OCI-LY7 (cell line): ENCODE measurements at regions not wholly inside any gene's neighbourhood (a gene's known extent, or its start where the extent isn't known, plus 50 kb on each side); places are given as distances from the start of the nearest gene placed in this dataset.

ENCODE experiments used
- EZH2phosphoT487 ChIP-seq: fragments of 200-600 bp; sonication (generic); IDR thresholded peaks from 2 replicates; pipeline ENCODE4 v1.6.1; 2018; ENCODE audit warnings: low read depth, borderline replicate concordance, mild to moderate bottlenecking, mixed run types, antibody characterized with exemption, low read length, moderate library complexity, mixed read lengths
- TF ChIP-seq, protein P1 (sequence below): fragments of 200-600 bp; sonication (generic); conservative IDR thresholded peaks from 2 replicates; pipeline ENCODE4 v1.5.1; 2014; ENCODE audit warnings: mild to moderate bottlenecking, antibody characterized with exemption, low read length, moderate library complexity, mixed read lengths

DNA sequence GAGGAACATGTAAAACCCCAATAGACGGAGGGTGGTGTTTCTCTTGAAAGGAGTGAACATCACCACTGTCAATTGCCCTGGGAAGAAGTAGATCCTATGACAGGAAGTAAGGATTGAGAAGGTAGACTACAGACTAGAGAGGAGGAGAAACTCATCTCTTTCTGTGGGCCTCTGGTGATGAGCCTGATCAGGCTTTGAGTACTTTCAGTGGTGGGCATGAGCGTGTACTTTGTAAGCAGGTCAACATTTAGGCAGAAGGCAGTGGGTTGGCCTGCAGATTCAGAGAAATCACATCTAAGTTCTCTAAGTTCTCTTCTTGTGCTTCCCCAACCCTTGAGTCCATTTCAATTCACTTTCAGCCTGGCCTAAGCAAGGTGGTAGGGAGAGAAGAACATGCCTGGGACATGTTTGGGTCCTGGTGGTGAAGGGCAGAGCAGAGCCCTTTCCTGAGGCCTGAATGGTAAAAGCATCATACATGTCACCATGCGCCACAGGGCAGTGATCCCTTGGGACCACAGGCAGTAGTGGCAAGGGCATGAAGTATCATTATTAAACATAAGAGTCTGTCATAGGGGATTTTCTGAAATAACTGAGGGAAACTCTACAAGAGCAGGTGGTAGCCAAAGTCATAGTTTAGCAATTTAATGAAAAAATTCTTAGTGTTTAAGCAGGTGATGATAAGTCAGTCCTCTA is 56.4 kb upstream of the ANKRD1 start:
- TF ChIP-seq, protein P1, sequence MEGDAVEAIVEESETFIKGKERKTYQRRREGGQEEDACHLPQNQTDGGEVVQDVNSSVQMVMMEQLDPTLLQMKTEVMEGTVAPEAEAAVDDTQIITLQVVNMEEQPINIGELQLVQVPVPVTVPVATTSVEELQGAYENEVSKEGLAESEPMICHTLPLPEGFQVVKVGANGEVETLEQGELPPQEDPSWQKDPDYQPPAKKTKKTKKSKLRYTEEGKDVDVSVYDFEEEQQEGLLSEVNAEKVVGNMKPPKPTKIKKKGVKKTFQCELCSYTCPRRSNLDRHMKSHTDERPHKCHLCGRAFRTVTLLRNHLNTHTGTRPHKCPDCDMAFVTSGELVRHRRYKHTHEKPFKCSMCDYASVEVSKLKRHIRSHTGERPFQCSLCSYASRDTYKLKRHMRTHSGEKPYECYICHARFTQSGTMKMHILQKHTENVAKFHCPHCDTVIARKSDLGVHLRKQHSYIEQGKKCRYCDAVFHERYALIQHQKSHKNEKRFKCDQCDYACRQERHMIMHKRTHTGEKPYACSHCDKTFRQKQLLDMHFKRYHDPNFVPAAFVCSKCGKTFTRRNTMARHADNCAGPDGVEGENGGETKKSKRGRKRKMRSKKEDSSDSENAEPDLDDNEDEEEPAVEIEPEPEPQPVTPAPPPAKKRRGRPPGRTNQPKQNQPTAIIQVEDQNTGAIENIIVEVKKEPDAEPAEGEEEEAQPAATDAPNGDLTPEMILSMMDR: no peak
- TF ChIP-seq EZH2phosphoT487: no peak
